ENCODE measurements at regions not wholly inside any gene's neighbourhood (a gene's known extent, or its start where the extent isn't known, plus 50 kb on each side); places are given as distances from the start of the nearest gene placed in this dataset.

DNA sequence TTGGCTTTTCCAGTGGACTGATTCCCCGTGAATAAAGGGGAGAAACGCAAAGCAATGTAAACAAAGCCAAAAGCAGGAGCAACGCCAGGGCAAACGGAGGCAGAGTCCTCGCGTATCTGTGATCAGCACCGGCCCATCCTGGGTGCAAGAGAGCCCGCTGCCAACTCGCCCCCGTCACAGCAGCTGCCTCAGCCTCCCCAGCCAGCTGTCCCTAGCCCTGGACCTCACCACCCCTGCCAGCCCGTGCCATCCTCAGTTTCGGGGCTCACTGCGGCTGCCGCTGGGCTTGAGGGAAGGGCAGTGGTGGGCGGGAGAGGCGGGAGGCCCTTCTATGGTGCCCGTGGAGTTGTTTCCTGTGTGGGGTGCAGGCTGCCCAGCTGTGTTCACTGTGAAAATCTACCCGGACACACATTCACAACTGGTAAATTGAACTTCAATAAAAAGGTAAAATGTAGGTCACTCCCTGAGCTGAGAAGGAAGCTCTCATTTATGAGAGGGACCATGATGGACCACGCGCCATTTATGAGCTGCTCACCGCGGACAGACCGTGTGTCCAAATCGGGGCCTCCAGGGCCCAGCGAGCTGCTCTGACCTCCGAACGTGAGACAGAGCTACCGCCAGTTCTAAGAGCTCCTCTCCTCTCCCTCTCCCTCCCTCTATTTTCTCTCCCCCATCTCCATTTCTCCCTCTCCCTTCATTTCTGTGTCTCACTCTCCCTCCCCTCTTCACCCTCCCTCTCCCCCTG is 330.5 kb upstream of the SFSWAP start:
- Histone ChIP-seq H3K18ac (ENCODE audit: extremely low read depth, low read length) (peak overlapping the region; percentile 32), H4K5ac (ENCODE audit: insufficient read length, low read depth, low read length) (peak overlapping the region; percentile 15), H3K27me3 (replicated peaks in 1 of 4; ENCODE audit: control insufficient read depth in 3 of 4, extremely low read depth in 1 of 4, insufficient read depth in 3 of 4, low read length in 3 of 4) (peaks cover 0 to 6% (median 5%) of the 10 kb centered on the region in 4 experiments; a peak in 2 of 7 replicates), H2BK15ac (ENCODE audit: low read length) (peak overlapping the region; percentile 72; the same call in 1 of the 2 replicates), H4K20me1 (replicated peaks in 1 of 2; ENCODE audit: control insufficient read depth in 1 of 2, insufficient read depth in 2 of 2, low read length in 2 of 2) (peaks cover 0 to under 1% of the 10 kb centered on the region in 2 experiments), H3K9me3 (ENCODE audit: insufficient read depth in 2 of 2, low read depth in 1 of 2, low read length in 1 of 2) (no peaks in the 10 kb centered on the region), H2BK12ac (ENCODE audit: low read depth, low read length) (0 out of 2 replicates have a peak overlapping the region, but pooled peaks have one; percentile 39), H3K4me3 (ENCODE audit: extremely low read depth in 1 of 4, insufficient read depth in 2 of 4, low read depth in 3 of 4, low read length in 4 of 4) (peak overlapping the region in 2 of 4 experiments; percentile 1 to 52; a peak in 3 of 8 replicates), H4K91ac (replicated peaks; ENCODE audit: insufficient read length, low read length) (peak overlapping the region; percentile 42), H3K9ac (replicated peaks in 1 of 4; ENCODE audit: extremely low read depth in 1 of 4, low read depth in 3 of 4, low read length in 3 of 4) (no peak overlapping the region), H3K36me3 (ENCODE audit: control insufficient read depth in 2 of 4, insufficient read depth in 4 of 4, low read length in 3 of 4) (no peaks in the 10 kb centered on the region), H3K4ac (replicated peaks; ENCODE audit: insufficient read length, low read depth, low read length) (peak overlapping the region; percentile 76), H2AK5ac (ENCODE audit: low read depth, low read length) (no peak overlapping the region), H3K23me2 (ENCODE audit: low read depth, low read length) (no peaks in the 10 kb centered on the region), H3K14ac (ENCODE audit: insufficient read length) (no peak overlapping the region), H3K79me2 (ENCODE audit: control insufficient read depth in 1 of 2, insufficient read depth in 2 of 2, low read length in 2 of 2) (no peaks in the 10 kb centered on the region), H2BK20ac (ENCODE audit: low read length) (no peak overlapping the region), H3K79me1 (ENCODE audit: low read depth, low read length) (no peaks in the 10 kb centered on the region), H2BK5ac (ENCODE audit: low read depth, low read length) (no peak overlapping the region), H3K4me2 (ENCODE audit: insufficient read depth in 1 of 2, low read depth in 2 of 2, low read length in 2 of 2) (peak overlapping the region; percentile 43 to 58), H3K23ac (ENCODE audit: insufficient read length) (no peak overlapping the region), H2BK120ac (replicated peaks; ENCODE audit: low read depth, low read length) (no peak overlapping the region), H2AFZ (ENCODE audit: low read length) (peak overlapping the region; percentile 69), H3K27ac (ENCODE audit: low read depth, low read length) (no peak overlapping the region), H4K8ac (ENCODE audit: extremely low read depth, insufficient read depth, low read length) (peak overlapping the region; percentile 75), H3K56ac (replicated peaks; ENCODE audit: insufficient read length, low read depth, low read length) (no peak overlapping the region), H3K4me1 (replicated peaks in 1 of 4; ENCODE audit: control insufficient read depth in 3 of 4, insufficient read depth in 4 of 4, low read length in 3 of 4) (peaks cover 0 to 18% (median 11%) of the 10 kb centered on the region in 4 experiments; a peak in 6 of 7 replicates)
- POLR2A ChIA-PET (ENCODE audit: partially characterized antibody), result no interaction called here
- CTCF ChIA-PET (ENCODE audit: partially characterized antibody), result interaction anchor here (0.7 to 1.8 kb wide), 6 partner anchors 10 to 102 kb away, joined by 3 to 5 read pairs (median 4); no protein-coding TSS in a partner anchor
- TF ChIP-seq TAF7 (optimal IDR thresholded peaks at IDR 0.05; ENCODE audit: borderline replicate concordance, low read depth, low read length) (no peak), SUZ12 (IDR thresholded peaks at IDR 0.05; ENCODE audit: low read length) (0 out of 2 replicates have a peak, but pooled peaks have one; percentile 1), CHD1 (IDR thresholded peaks at IDR 0.05; ENCODE audit: low read depth, low read length) (no peak), EGR1 (IDR thresholded peaks at IDR 0.05; ENCODE audit: borderline replicate concordance, low read depth, low read length) (0 out of 2 replicates have a peak, but pooled peaks have one; percentile 4)
- 80% methylated on average over 22 of the region's 28 CpGs; no CpG with 5 or more reads in 1 of the 2 experiments for WGBS, 2 experiments (ENCODE audit: extremely low coverage in 1 of 2, insufficient coverage in 1 of 2, insufficient read length in 1 of 2, insufficient replicate concordance in 2 of 2, low coverage in 1 of 2, low lambda C conversion rate in 2 of 2, missing lambda C conversion rate in 1 of 2)
- DNase-seq (ENCODE audit: low read depth in 1 of 2, low spot score in 2 of 2) (peak in 1 of 2 experiments; percentile 49), FAIRE-seq (no peak)

All from H1 (cell line).